Panc1 (cell line): ENCODE measurements at regions not wholly inside any gene's neighbourhood (a gene's known extent, or its start where the extent isn't known, plus 50 kb on each side); places are given as distances from the start of the nearest gene placed in this dataset.
"Not testable (repeated sequence)": the region's sequence is repeated elsewhere in the genome, so short reads cannot be mapped to it uniquely, and the experiment has no call there.

Experiments
- ATAC-seq: fragments of 200-7000 bp; cut with Tn5 transposase; 2 replicates; pipeline ENCODE4 v1.9.1; 2020; ENCODE audit warnings: mild to moderate bottlenecking, moderate library complexity
- BruUV-seq: library from RNA; stranded (reverse); fragments of 400-500 nt; replicated peaks from 2 replicates; lab custom pipeline; 2021; lab: Mats Ljungman, UMichigan
- CTCF ChIA-PET: fragments of 300-600 bp; sonication (Branson Sonifier 250); formaldehyde crosslinking; loops from one replicate; lab custom pipeline; 2022; ENCODE audit warnings: antibody characterized with exemption; lab: Charles Lee
- POLR2A ChIA-PET: fragments of 300-600 bp; sonication (Branson Sonifier 250); formaldehyde crosslinking; loops from one replicate; lab custom pipeline; 2022; ENCODE audit warnings: antibody characterized with exemption; lab: Charles Lee
- DNase-seq: peaks from one replicate; pipeline ENCODE4 v3.0.0-alpha.2; 2010; ENCODE audit warnings: low read depth, low spot score
- H3K27ac ChIP-seq: 2 replicates; pipeline ENCODE4 v1.5.1; 2011; ENCODE audit warnings: mild to moderate bottlenecking, low read length, inconsistent platforms
- H3K27me3 ChIP-seq: fragments of 200-500 bp; sonication (Bioruptor generic); 2 replicates; pipeline ENCODE4 v1.6.0; 2014; ENCODE audit warnings: low read length, inconsistent platforms; ENCODE audit not compliant: control insufficient read depth, insufficient read depth
- H3K36me3 ChIP-seq: fragments of 200-500 bp; sonication (Bioruptor generic); 2 replicates; pipeline ENCODE4 v1.5.1; 2014; ENCODE audit warnings: inconsistent platforms, mild to moderate bottlenecking, low read length, moderate library complexity; ENCODE audit not compliant: control insufficient read depth, insufficient read depth
- H3K4me1 ChIP-seq: 2 replicates; pipeline ENCODE4 v1.5.1; 2011; ENCODE audit warnings: inconsistent platforms, mild to moderate bottlenecking, low read length, moderate library complexity; ENCODE audit not compliant: control insufficient read depth, insufficient read depth
- H3K4me3 ChIP-seq, 2 experiments: 2 replicates each; pipeline ENCODE4 v1.5.1; 2011 to 2012; ENCODE audit warnings: low read depth in 2 of 2, low read length in 2 of 2, mild to moderate bottlenecking in 2 of 2, inconsistent platforms in 1 of 2, moderate library complexity in 1 of 2
- H3K9me3 ChIP-seq: fragments of 200-500 bp; sonication (Bioruptor generic); 2 replicates; pipeline ENCODE4 v1.5.1; 2014; ENCODE audit warnings: low read depth, mild to moderate bottlenecking, inconsistent platforms, low read length, moderate library complexity; ENCODE audit not compliant: control insufficient read depth, insufficient read depth
- POLR2AphosphoS5 ChIP-seq: IDR thresholded peaks from 2 replicates; pipeline ENCODE4 v1.6.1; 2012; ENCODE audit warnings: mild to moderate bottlenecking, low read depth, low read length, moderate library complexity
- REST ChIP-seq, 2 experiments: IDR thresholded peaks; 2 replicates each; pipeline ENCODE4 v1.6.1; 2011 to 2012; ENCODE audit warnings: low read depth in 2 of 2, control low read depth in 1 of 2, low read length in 1 of 2, mild to moderate bottlenecking in 1 of 2, moderate library complexity in 1 of 2; ENCODE audit not compliant: insufficient read depth in 1 of 2
- SIN3A ChIP-seq: IDR thresholded peaks from 2 replicates; pipeline ENCODE4 v1.6.1; 2012; ENCODE audit warnings: low read depth, mild to moderate bottlenecking, low read length, moderate library complexity, borderline replicate concordance; ENCODE audit not compliant: insufficient read depth
- TCF7L2 ChIP-seq: IDR thresholded peaks from 2 replicates; pipeline ENCODE4 v1.6.1; 2011; ENCODE audit warnings: mild to moderate bottlenecking, low read depth, low read length, inconsistent platforms
- in situ Hi-C: cut with HindIII; loops from 2 replicates; pipeline ENCODE4 v1.10.0; 2016; ENCODE audit warnings: low sequenced_read_pairs, low pct_unique_long_range_greater_than_20kb
- intact Hi-C: fragments of 100-400 bp; cut with micrococcal nuclease; formaldehyde crosslinking; loops from one replicate; pipeline ENCODE4 v1.10.0; 2022; ENCODE audit not compliant: unreplicated experiment
- TF ChIP-seq, protein P1 (sequence below): fragments of 450-650 bp; IDR thresholded peaks from 2 replicates; pipeline ENCODE4 v1.5.1; 2017; ENCODE audit warnings: mild to moderate bottlenecking

DNA sequence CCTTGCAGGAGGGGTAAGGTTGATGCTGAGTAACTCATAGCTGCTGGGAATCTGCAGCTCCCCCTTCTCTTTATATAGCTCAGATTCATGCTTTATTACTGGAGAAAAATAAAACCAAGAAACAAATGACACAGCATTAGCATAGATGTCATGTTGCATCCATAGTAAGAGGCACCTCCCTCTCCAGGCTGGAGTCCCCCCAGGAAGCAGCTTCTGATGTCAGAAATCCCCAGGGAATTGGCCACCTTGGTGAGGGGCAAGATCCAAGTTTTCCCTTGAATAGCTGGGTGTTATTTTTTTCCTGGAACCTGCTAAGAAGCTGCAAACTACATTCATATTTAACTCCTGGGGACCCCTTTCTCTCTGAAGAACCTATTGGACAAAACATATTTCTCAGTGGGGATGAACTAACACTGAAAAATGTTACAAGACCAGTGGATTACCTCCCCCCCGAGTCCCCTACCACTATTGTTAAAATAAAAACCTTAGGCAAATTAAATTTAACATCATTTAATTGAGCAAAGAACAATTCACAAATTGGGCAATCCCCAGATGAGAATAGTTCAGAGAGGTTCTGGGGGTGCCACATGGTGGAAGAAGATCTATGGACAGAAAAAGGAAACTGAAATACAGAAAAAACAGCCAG, 163.7 kb upstream of the NAMPT start:
- TF ChIP-seq SIN3A (no peak), POLR2AphosphoS5 (no peak), REST (IDR thresholded peaks at IDR 0.05; ENCODE audit: insufficient read depth in 1 of 2, low read depth in 2 of 2, low read length in 1 of 2) (no peak), TCF7L2 (no peak)
- TF ChIP-seq, protein P1, sequence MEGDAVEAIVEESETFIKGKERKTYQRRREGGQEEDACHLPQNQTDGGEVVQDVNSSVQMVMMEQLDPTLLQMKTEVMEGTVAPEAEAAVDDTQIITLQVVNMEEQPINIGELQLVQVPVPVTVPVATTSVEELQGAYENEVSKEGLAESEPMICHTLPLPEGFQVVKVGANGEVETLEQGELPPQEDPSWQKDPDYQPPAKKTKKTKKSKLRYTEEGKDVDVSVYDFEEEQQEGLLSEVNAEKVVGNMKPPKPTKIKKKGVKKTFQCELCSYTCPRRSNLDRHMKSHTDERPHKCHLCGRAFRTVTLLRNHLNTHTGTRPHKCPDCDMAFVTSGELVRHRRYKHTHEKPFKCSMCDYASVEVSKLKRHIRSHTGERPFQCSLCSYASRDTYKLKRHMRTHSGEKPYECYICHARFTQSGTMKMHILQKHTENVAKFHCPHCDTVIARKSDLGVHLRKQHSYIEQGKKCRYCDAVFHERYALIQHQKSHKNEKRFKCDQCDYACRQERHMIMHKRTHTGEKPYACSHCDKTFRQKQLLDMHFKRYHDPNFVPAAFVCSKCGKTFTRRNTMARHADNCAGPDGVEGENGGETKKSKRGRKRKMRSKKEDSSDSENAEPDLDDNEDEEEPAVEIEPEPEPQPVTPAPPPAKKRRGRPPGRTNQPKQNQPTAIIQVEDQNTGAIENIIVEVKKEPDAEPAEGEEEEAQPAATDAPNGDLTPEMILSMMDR = no peak

DNA sequence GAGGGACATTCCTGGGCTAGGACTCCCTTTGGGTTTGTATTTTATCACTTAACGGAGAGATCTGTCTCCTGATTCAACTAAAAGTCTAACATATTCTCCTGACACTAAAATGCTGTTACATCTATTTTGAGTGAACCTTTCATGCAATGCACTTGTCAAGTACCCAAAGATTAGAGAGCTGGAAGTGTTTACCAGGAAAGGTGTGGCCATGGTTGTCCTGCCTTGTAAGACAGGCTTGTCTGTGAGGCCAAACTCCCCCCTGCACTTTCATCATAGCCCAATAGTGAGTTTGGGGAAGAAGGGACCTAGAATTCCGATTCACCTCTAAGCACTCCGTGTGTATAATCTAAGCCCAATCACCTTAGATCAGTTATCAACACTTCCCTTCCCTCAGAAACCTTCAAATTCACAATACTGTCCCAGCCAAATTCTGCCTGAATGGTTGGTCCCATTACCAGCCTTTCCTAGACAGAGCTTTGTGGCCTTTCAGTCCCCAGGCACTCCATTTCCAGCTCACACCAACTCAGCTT, 162.6 kb upstream of the NAMPT start:
- Histone ChIP-seq H3K9me3 (peaks cover 6% of the 10 kb centered on the region; the same call in 1 of the 2 replicates), H3K27ac (no peak overlapping the region), H3K27me3 (no peaks in the 10 kb centered on the region), H3K4me1 (no peaks in the 10 kb centered on the region), H3K36me3 (no peaks in the 10 kb centered on the region), H3K4me3 (no peak overlapping the region)
- POLR2A ChIA-PET = no interaction called here
- intact Hi-C loops = no loop called here
- CTCF ChIA-PET = no interaction called here
- DNase-seq = no peak
- in situ Hi-C loops = no loop called here
- no TSS peak for BruUV-seq
- no peak for TF ChIP-seq REST (IDR thresholded peaks at IDR 0.05; ENCODE audit: insufficient read depth in 1 of 2, low read depth in 2 of 2, low read length in 1 of 2)
- TF ChIP-seq, protein P1 = no peak
- no peak for TF ChIP-seq TCF7L2
- TF ChIP-seq SIN3A = no peak
- no peak for TF ChIP-seq POLR2AphosphoS5
- ATAC-seq = no peak

More for the DNA sequence above, 163.7 kb upstream of the NAMPT start:
- ChIA-PET CTCF (no interaction called here), POLR2A (no interaction called here)
- H3K27me3 ChIP-seq = no peaks in the 10 kb centered on the region
- H3K9me3 ChIP-seq = peaks cover 14% of the 10 kb centered on the region; the same call in 1 of the 2 replicates
- no peak overlapping the region for H3K4me3 ChIP-seq
- no peaks in the 10 kb centered on the region for H3K36me3 ChIP-seq
- H3K27ac ChIP-seq = no peak overlapping the region
- intact Hi-C loops (no loop called here), in situ Hi-C loops (no loop called here)
- no TSS peak for BruUV-seq
- no peak for ATAC-seq
- no peaks in the 10 kb centered on the region for H3K4me1 ChIP-seq
- DNase-seq = no peak

GRCh38 chr7:106445366-106445765, 160.6 kb upstream of the NAMPT start:
- H3K4me1 ChIP-seq, H3K9me3 ChIP-seq, POLR2A ChIA-PET, H3K4me3 ChIP-seq, BruUV-seq, H3K27me3 ChIP-seq, DNase-seq, intact Hi-C loops, CTCF ChIA-PET, H3K27ac ChIP-seq, H3K36me3 ChIP-seq, ATAC-seq, in situ Hi-C loops: not testable (repeated sequence)
